ENCODE measurements at regions not wholly inside any gene's neighbourhood (a gene's known extent, or its start where the extent isn't known, plus 50 kb on each side); places are given as distances from the start of the nearest gene placed in this dataset.

- TF ChIP-seq CTCF (conservative IDR thresholded peaks at IDR 0.05; ENCODE audit: low read depth, low read length): no peak
- no peak for TF ChIP-seq EZH2 (IDR thresholded peaks at IDR 0.05; ENCODE audit: borderline replicate concordance, low read depth, low read length, poor library complexity, severe bottlenecking)
- intact Hi-C loops (cut with micrococcal nuclease; ENCODE audit: unreplicated experiment): no loop called here
- Histone ChIP-seq H3K36me3 (ENCODE audit: insufficient read depth, low read length, poor library complexity, severe bottlenecking) (no peaks in the 10 kb centered on the region), H3K4me3 (ENCODE audit: low read depth, low read length, poor library complexity, severe bottlenecking) (no peak overlapping the region), H3K27me3 (replicated peaks; ENCODE audit: insufficient read depth, low read depth, low read length, poor library complexity) (no peaks in the 10 kb centered on the region), H3K4me1 (ENCODE audit: insufficient read depth, low read length, poor library complexity, severe bottlenecking) (no peaks in the 10 kb centered on the region), H3K27ac (ENCODE audit: low read depth, low read length, poor library complexity, severe bottlenecking) (no peak overlapping the region), H3K9me3 (ENCODE audit: low read depth, low read length, poor library complexity, severe bottlenecking) (no peaks in the 10 kb centered on the region)
- no TSS peak for BruUV-seq (replicated peaks)
- no peak for DNase-seq (ENCODE audit: low spot score)
- ChIA-PET CTCF (no interaction called here), POLR2A (ENCODE audit: low non-redundant PET) (no interaction called here)
These were observed 148.2 kb upstream of the NCK2 start for GRCh38 chr2:105596411-105596921.

- ChIA-PET POLR2A (ENCODE audit: low non-redundant PET) (no interaction called here), CTCF (no interaction called here)
- TF ChIP-seq EZH2 (IDR thresholded peaks at IDR 0.05; ENCODE audit: borderline replicate concordance, low read depth, low read length, poor library complexity, severe bottlenecking) (no peak), CTCF (conservative IDR thresholded peaks at IDR 0.05; ENCODE audit: low read depth, low read length) (no peak)
- Histone ChIP-seq H3K4me1 (ENCODE audit: insufficient read depth, low read length, poor library complexity, severe bottlenecking) (no peaks in the 10 kb centered on the region), H3K27ac (ENCODE audit: low read depth, low read length, poor library complexity, severe bottlenecking) (no peak overlapping the region), H3K4me3 (ENCODE audit: low read depth, low read length, poor library complexity, severe bottlenecking) (no peak overlapping the region), H3K27me3 (replicated peaks; ENCODE audit: insufficient read depth, low read depth, low read length, poor library complexity) (no peaks in the 10 kb centered on the region), H3K9me3 (ENCODE audit: low read depth, low read length, poor library complexity, severe bottlenecking) (no peaks in the 10 kb centered on the region), H3K36me3 (ENCODE audit: insufficient read depth, low read length, poor library complexity, severe bottlenecking) (no peaks in the 10 kb centered on the region)
- no peak for DNase-seq (ENCODE audit: low spot score)
- intact Hi-C loops (cut with micrococcal nuclease; ENCODE audit: unreplicated experiment): no loop called here
- BruUV-seq (replicated peaks): no TSS peak
These were observed 149.2 kb upstream of the NCK2 start for GRCh38 chr2:105595536-105595935.

- POLR2A ChIA-PET (ENCODE audit: low non-redundant PET): no interaction called here
- intact Hi-C loops (cut with micrococcal nuclease; ENCODE audit: unreplicated experiment): no loop called here
- H3K9me3 ChIP-seq (ENCODE audit: low read depth, low read length, poor library complexity, severe bottlenecking): no peaks in the 10 kb centered on the region
- no peak overlapping the region for H3K4me3 ChIP-seq (ENCODE audit: low read depth, low read length, poor library complexity, severe bottlenecking)
- no peaks in the 10 kb centered on the region for H3K4me1 ChIP-seq (ENCODE audit: insufficient read depth, low read length, poor library complexity, severe bottlenecking)
- H3K36me3 ChIP-seq (ENCODE audit: insufficient read depth, low read length, poor library complexity, severe bottlenecking): no peaks in the 10 kb centered on the region
- CTCF ChIA-PET: no interaction called here
- H3K27ac ChIP-seq (ENCODE audit: low read depth, low read length, poor library complexity, severe bottlenecking): no peak overlapping the region
- TF ChIP-seq CTCF (conservative IDR thresholded peaks at IDR 0.05; ENCODE audit: low read depth, low read length): no peak
- no peak for TF ChIP-seq EZH2 (IDR thresholded peaks at IDR 0.05; ENCODE audit: borderline replicate concordance, low read depth, low read length, poor library complexity, severe bottlenecking)
- H3K27me3 ChIP-seq (replicated peaks; ENCODE audit: insufficient read depth, low read depth, low read length, poor library complexity): no peaks in the 10 kb centered on the region
- no peak for DNase-seq (ENCODE audit: low spot score)
- no TSS peak for BruUV-seq (replicated peaks)
These were observed 151.3 kb upstream of the NCK2 start for GRCh38 chr2:105593221-105593967.
